ENCODE measurements at regions not wholly inside any gene's neighbourhood (a gene's known extent, or its start where the extent isn't known, plus 50 kb on each side); places are given as distances from the start of the nearest gene placed in this dataset.

DNA sequence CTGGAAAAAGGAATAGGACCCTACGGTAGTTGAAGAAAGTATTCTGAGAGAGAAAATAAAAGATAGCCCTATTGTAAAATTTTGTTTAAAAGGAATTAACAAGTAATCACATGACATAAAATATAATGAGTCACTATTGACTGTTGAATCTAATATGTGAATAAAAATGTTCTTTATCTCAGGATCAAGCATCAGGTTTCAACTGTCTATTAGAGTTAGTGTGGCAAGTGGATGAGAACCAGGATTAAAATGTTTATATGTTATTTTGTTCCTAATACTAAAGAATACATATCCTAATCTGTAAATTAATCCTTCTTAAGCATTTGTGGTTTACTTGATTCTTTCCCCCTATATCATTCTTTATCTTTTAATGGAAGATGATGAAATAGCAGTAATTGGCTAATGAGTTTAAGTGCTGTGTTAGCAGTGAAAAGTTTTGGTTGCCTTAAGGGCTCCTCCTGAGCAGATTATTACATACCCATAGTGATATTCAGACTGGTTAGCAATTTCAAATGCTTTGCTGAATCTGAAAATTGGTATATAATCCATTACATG is 101.8 kb upstream of the BCHE start:
- TF ChIP-seq, protein P1, sequence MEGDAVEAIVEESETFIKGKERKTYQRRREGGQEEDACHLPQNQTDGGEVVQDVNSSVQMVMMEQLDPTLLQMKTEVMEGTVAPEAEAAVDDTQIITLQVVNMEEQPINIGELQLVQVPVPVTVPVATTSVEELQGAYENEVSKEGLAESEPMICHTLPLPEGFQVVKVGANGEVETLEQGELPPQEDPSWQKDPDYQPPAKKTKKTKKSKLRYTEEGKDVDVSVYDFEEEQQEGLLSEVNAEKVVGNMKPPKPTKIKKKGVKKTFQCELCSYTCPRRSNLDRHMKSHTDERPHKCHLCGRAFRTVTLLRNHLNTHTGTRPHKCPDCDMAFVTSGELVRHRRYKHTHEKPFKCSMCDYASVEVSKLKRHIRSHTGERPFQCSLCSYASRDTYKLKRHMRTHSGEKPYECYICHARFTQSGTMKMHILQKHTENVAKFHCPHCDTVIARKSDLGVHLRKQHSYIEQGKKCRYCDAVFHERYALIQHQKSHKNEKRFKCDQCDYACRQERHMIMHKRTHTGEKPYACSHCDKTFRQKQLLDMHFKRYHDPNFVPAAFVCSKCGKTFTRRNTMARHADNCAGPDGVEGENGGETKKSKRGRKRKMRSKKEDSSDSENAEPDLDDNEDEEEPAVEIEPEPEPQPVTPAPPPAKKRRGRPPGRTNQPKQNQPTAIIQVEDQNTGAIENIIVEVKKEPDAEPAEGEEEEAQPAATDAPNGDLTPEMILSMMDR (IDR thresholded peaks at IDR 0.05): no peak
- TF ChIP-seq POLR2AphosphoS5 (IDR thresholded peaks at IDR 0.05) (no peak), POLR2A (IDR thresholded peaks at IDR 0.05; ENCODE audit: low read depth) (no peak), EP300 (IDR thresholded peaks at IDR 0.05) (no peak)

Data from esophagus muscularis mucosa (tissue), 4 donors.